NCI-H774 (cell line): ENCODE measurements at regions not wholly inside any gene's neighbourhood (a gene's known extent, or its start where the extent isn't known, plus 50 kb on each side); places are given as distances from the start of the nearest gene placed in this dataset.
"Not testable (repeated sequence)": the region's sequence is repeated elsewhere in the genome, so short reads cannot be mapped to it uniquely, and the experiment has no call there.

Experiments used
- DNase-seq: peaks from one replicate; lab custom pipeline; 2025; lab: John Stamatoyannopoulos, UW

- DNase-seq = no peak
These were observed 139.1 kb downstream of the CDH26 start for GRCh38 chr20:60097285-60097684.

GRCh38 chr20:60100780-60101179, 142.6 kb downstream of the CDH26 start:
- DNase-seq = no peak

GRCh38 chr20:60101201-60101890, 143.1 kb downstream of the CDH26 start:
- no peak for DNase-seq

- DNase-seq = no peak
These were observed 143.7 kb downstream of the CDH26 start for GRCh38 chr20:60101891-60102281.

GRCh38 chr20:60102665-60103210, 144.5 kb downstream of the CDH26 start:
- DNase-seq = no peak

- no peak for DNase-seq
These were observed 147.0 kb downstream of the CDH26 start for GRCh38 chr20:60104993-60105803.

GRCh38 chr20:60106186-60106585, 148.0 kb downstream of the CDH26 start:
- not testable (repeated sequence) for DNase-seq

GRCh38 chr20:60107621-60108390, 149.6 kb downstream of the CDH26 start:
- no peak for DNase-seq

GRCh38 chr20:60108397-60108796, 150.2 kb downstream of the CDH26 start:
- DNase-seq = no peak

GRCh38 chr20:60113024-60113724, 155.0 kb downstream of the CDH26 start:
- no peak for DNase-seq

GRCh38 chr20:60113771-60114170, 155.5 kb downstream of the CDH26 start:
- no peak for DNase-seq

GRCh38 chr20:60115451-60115850, 157.2 kb downstream of the CDH26 start:
- no peak for DNase-seq

GRCh38 chr20:60116128-60116909, 158.1 kb downstream of the CDH26 start:
- no peak for DNase-seq

GRCh38 chr20:60117065-60117464, 158.8 kb downstream of the CDH26 start:
- no peak for DNase-seq

- no peak for DNase-seq
These were observed 163.7 kb downstream of the CDH26 start for GRCh38 chr20:60121903-60122302.

- no peak for DNase-seq
These were observed 164.4 kb downstream of the CDH26 start for GRCh38 chr20:60122671-60123070.

- DNase-seq = no peak
These were observed 164.9 kb downstream of the CDH26 start for GRCh38 chr20:60123096-60123495.

- no peak for DNase-seq
These were observed 165.4 kb downstream of the CDH26 start for GRCh38 chr20:60123652-60124051.

- DNase-seq = no peak
These were observed 166.7 kb downstream of the CDH26 start for GRCh38 chr20:60124776-60125381.

GRCh38 chr20:60125513-60125912, 167.3 kb downstream of the CDH26 start:
- DNase-seq = no peak

- no peak for DNase-seq
These were observed 168.8 kb downstream of the CDH26 start for GRCh38 chr20:60126975-60127374.
